H54 (cell line): ENCODE measurements at regions not wholly inside any gene's neighbourhood (a gene's known extent, or its start where the extent isn't known, plus 50 kb on each side); places are given as distances from the start of the nearest gene placed in this dataset.

Experiments used
- DNase-seq: peaks from one replicate; pipeline ENCODE4 v3.0.0; 2011; ENCODE audit warnings: low spot score, mixed read lengths; ENCODE audit not compliant: insufficient read length
- FAIRE-seq: peaks from 3 replicates; lab custom pipeline; 2011; peaks lifted over from hg19 to GRCh38; lab: Jason Lieb, UNC
- POLR2A ChIP-seq: IDR thresholded peaks from 2 replicates; pipeline ENCODE4 v1.6.1; 2011; ENCODE audit warnings: low read depth, mild to moderate bottlenecking, low read length

- DNase-seq = no peak
- TF ChIP-seq POLR2A = no peak
- FAIRE-seq = no peak
These were observed 303.0 kb downstream of the PARP8 start for GRCh38 chr5:50969151-50970031.

- DNase-seq (no peak), FAIRE-seq (no peak)
- no peak for TF ChIP-seq POLR2A
These were observed 309.4 kb downstream of the PARP8 start for GRCh38 chr5:50975840-50976239.

GRCh38 chr5:50978924-50979323, 312.5 kb downstream of the PARP8 start:
- DNase-seq (no peak), FAIRE-seq (no peak)
- no peak for TF ChIP-seq POLR2A

GRCh38 chr5:50984640-50985039, 318.2 kb downstream of the PARP8 start:
- FAIRE-seq = no peak

GRCh38 chr5:50990296-50990924, 324.0 kb downstream of the PARP8 start:
- no peak for TF ChIP-seq POLR2A
- FAIRE-seq (no peak), DNase-seq (no peak)

More at GRCh38 chr5:50984640-50985039, 318.2 kb downstream of the PARP8 start:
- no peak for DNase-seq
- no peak for TF ChIP-seq POLR2A

GRCh38 chr5:50995285-50995942, 329.0 kb downstream of the PARP8 start:
- no peak for FAIRE-seq
- no peak for TF ChIP-seq POLR2A
- DNase-seq = no peak

- FAIRE-seq = no peak
- no peak for TF ChIP-seq POLR2A
- no peak for DNase-seq
These were observed 334.9 kb downstream of the PARP8 start for GRCh38 chr5:51001227-51001923.

- no peak for DNase-seq
- TF ChIP-seq POLR2A = no peak
- FAIRE-seq = no peak
These were observed 335.9 kb downstream of the PARP8 start for GRCh38 chr5:51002368-51002767.

- TF ChIP-seq POLR2A = no peak
- DNase-seq = no peak
- no peak for FAIRE-seq
These were observed 346.6 kb downstream of the PARP8 start for GRCh38 chr5:51013036-51013435.

- DNase-seq = no peak
- TF ChIP-seq POLR2A = no peak
- no peak for FAIRE-seq
These were observed 352.0 kb downstream of the PARP8 start for GRCh38 chr5:51018423-51018822.

- TF ChIP-seq POLR2A = no peak
- FAIRE-seq (no peak), DNase-seq (no peak)
These were observed 357.8 kb downstream of the PARP8 start for GRCh38 chr5:51024263-51024662.

- FAIRE-seq = no peak
- TF ChIP-seq POLR2A = no peak
- no peak for DNase-seq
These were observed 356.0 kb upstream of the ISL1 start for GRCh38 chr5:51027271-51027670.

GRCh38 chr5:51028394-51028793, 354.9 kb upstream of the ISL1 start:
- FAIRE-seq (no peak), DNase-seq (no peak)
- no peak for TF ChIP-seq POLR2A

GRCh38 chr5:51033215-51033614, 350.0 kb upstream of the ISL1 start:
- no peak for DNase-seq
- TF ChIP-seq POLR2A = no peak
- no peak for FAIRE-seq
